ENCODE measurements at regions not wholly inside any gene's neighbourhood (a gene's known extent, or its start where the extent isn't known, plus 50 kb on each side); places are given as distances from the start of the nearest gene placed in this dataset.
"Not testable (repeated sequence)": the region's sequence is repeated elsewhere in the genome, so short reads cannot be mapped to it uniquely, and the experiment has no call there.

GRCh38 chr5:112049738-112050137, 292.7 kb upstream of the NREP start:
- Histone ChIP-seq H3K4me1 (ENCODE audit: control insufficient read depth in 2 of 2, insufficient read depth in 2 of 2, low read length in 2 of 2) (no peaks in the 10 kb centered on the region), H3K27me3 (ENCODE audit: control insufficient read depth in 2 of 2, insufficient read depth in 1 of 2, low read length in 1 of 2) (no peaks in the 10 kb centered on the region), H3K9me3 (ENCODE audit: control insufficient read depth in 2 of 2, insufficient read depth in 1 of 2, low read length in 1 of 2) (peaks cover 0 to 7% of the 10 kb centered on the region in 2 donors), H3K36me3 (ENCODE audit: control insufficient read depth in 2 of 2, insufficient read depth in 2 of 2, low read length in 1 of 2) (no peaks in the 10 kb centered on the region), H3K27ac (ENCODE audit: low read depth in 1 of 2, low read length in 1 of 2) (no peak overlapping the region), H3K4me3 (ENCODE audit: low read length in 2 of 2) (no peak overlapping the region)
- WGBS: 89% methylated on average over 3 of the region's 3 CpGs
- DNase-seq (ENCODE audit: low read depth in 6 of 9, low spot score in 9 of 9): no peak

GRCh38 chr5:112036206-112036605, 279.2 kb upstream of the NREP start:
- no peak overlapping the region for H3K4me3 ChIP-seq (ENCODE audit: low read length in 2 of 2)
- H3K36me3 ChIP-seq (ENCODE audit: control insufficient read depth in 2 of 2, insufficient read depth in 2 of 2, low read length in 1 of 2): no peaks in the 10 kb centered on the region
- no peak overlapping the region for H3K27ac ChIP-seq (ENCODE audit: low read depth in 1 of 2, low read length in 1 of 2)
- 98% methylated on average over 5 of the region's 5 CpGs for WGBS
- H3K27me3 ChIP-seq (ENCODE audit: control insufficient read depth in 2 of 2, insufficient read depth in 1 of 2, low read length in 1 of 2): no peaks in the 10 kb centered on the region
- DNase-seq (ENCODE audit: low read depth in 6 of 9, low spot score in 9 of 9): no peak
- no peaks in the 10 kb centered on the region for H3K4me1 ChIP-seq (ENCODE audit: control insufficient read depth in 2 of 2, insufficient read depth in 2 of 2, low read length in 2 of 2)
- H3K9me3 ChIP-seq (ENCODE audit: control insufficient read depth in 2 of 2, insufficient read depth in 1 of 2, low read length in 1 of 2): no peaks in the 10 kb centered on the region

GRCh38 chr5:112034421-112034979, 277.5 kb upstream of the NREP start:
- Histone ChIP-seq H3K27me3 (ENCODE audit: control insufficient read depth in 2 of 2, insufficient read depth in 1 of 2, low read length in 1 of 2) (no peaks in the 10 kb centered on the region), H3K36me3 (ENCODE audit: control insufficient read depth in 2 of 2, insufficient read depth in 2 of 2, low read length in 1 of 2) (no peaks in the 10 kb centered on the region), H3K4me1 (ENCODE audit: control insufficient read depth in 2 of 2, insufficient read depth in 2 of 2, low read length in 2 of 2) (no peaks in the 10 kb centered on the region), H3K9me3 (ENCODE audit: control insufficient read depth in 2 of 2, insufficient read depth in 1 of 2, low read length in 1 of 2) (peaks cover 0 to 3% of the 10 kb centered on the region in 2 donors), H3K27ac (ENCODE audit: low read depth in 1 of 2, low read length in 1 of 2) (no peak overlapping the region), H3K4me3 (ENCODE audit: low read length in 2 of 2) (no peak overlapping the region)
- no peak for DNase-seq (ENCODE audit: low read depth in 6 of 9, low spot score in 9 of 9)

- 95% methylated on average over 3 of the region's 3 CpGs for WGBS
- H3K4me3 ChIP-seq (ENCODE audit: low read length in 2 of 2); H3K9me3 ChIP-seq (ENCODE audit: control insufficient read depth in 2 of 2, insufficient read depth in 1 of 2, low read length in 1 of 2); H3K36me3 ChIP-seq (ENCODE audit: control insufficient read depth in 2 of 2, insufficient read depth in 2 of 2, low read length in 1 of 2); H3K27ac ChIP-seq (ENCODE audit: low read depth in 1 of 2, low read length in 1 of 2); H3K27me3 ChIP-seq (ENCODE audit: control insufficient read depth in 2 of 2, insufficient read depth in 1 of 2, low read length in 1 of 2); H3K4me1 ChIP-seq (ENCODE audit: control insufficient read depth in 2 of 2, insufficient read depth in 2 of 2, low read length in 2 of 2); DNase-seq (ENCODE audit: low read depth in 6 of 9, low spot score in 9 of 9): not testable (repeated sequence)
Measured at GRCh38 chr5:112026879-112027278, 269.9 kb upstream of the NREP start.

- DNase-seq (ENCODE audit: low read depth in 6 of 9, low spot score in 9 of 9): no peak
- H3K4me3 ChIP-seq (ENCODE audit: low read length in 2 of 2): no peak overlapping the region
Measured at GRCh38 chr5:112025757-112026156, 268.8 kb upstream of the NREP start.

GRCh38 chr5:112024769-112025168, 267.8 kb upstream of the NREP start:
- Histone ChIP-seq H3K9me3 (ENCODE audit: control insufficient read depth in 2 of 2, insufficient read depth in 1 of 2, low read length in 1 of 2) (peaks cover 0 to 2% of the 10 kb centered on the region in 2 donors), H3K4me3 (ENCODE audit: low read length in 2 of 2) (no peak overlapping the region), H3K4me1 (ENCODE audit: control insufficient read depth in 2 of 2, insufficient read depth in 2 of 2, low read length in 2 of 2) (no peaks in the 10 kb centered on the region), H3K27ac (ENCODE audit: low read depth in 1 of 2, low read length in 1 of 2) (no peak overlapping the region), H3K36me3 (ENCODE audit: control insufficient read depth in 2 of 2, insufficient read depth in 2 of 2, low read length in 1 of 2) (no peaks in the 10 kb centered on the region), H3K27me3 (ENCODE audit: control insufficient read depth in 2 of 2, insufficient read depth in 1 of 2, low read length in 1 of 2) (no peaks in the 10 kb centered on the region)
- WGBS: 93% methylated on average over 2 of the region's 2 CpGs
- no peak for DNase-seq (ENCODE audit: low read depth in 6 of 9, low spot score in 9 of 9)

More at GRCh38 chr5:112025757-112026156, 268.8 kb upstream of the NREP start:
- no peaks in the 10 kb centered on the region for H3K27me3 ChIP-seq (ENCODE audit: control insufficient read depth in 2 of 2, insufficient read depth in 1 of 2, low read length in 1 of 2)
- H3K4me1 ChIP-seq (ENCODE audit: control insufficient read depth in 2 of 2, insufficient read depth in 2 of 2, low read length in 2 of 2): no peaks in the 10 kb centered on the region
- no peaks in the 10 kb centered on the region for H3K36me3 ChIP-seq (ENCODE audit: control insufficient read depth in 2 of 2, insufficient read depth in 2 of 2, low read length in 1 of 2)
- peaks cover 0 to 3% of the 10 kb centered on the region in 2 donors for H3K9me3 ChIP-seq (ENCODE audit: control insufficient read depth in 2 of 2, insufficient read depth in 1 of 2, low read length in 1 of 2)
- H3K27ac ChIP-seq (ENCODE audit: low read depth in 1 of 2, low read length in 1 of 2): no peak overlapping the region
- WGBS: 1% methylated on average over 1 of the region's 1 CpG

- no peak overlapping the region for H3K27ac ChIP-seq (ENCODE audit: low read depth in 1 of 2, low read length in 1 of 2)
- no peaks in the 10 kb centered on the region for H3K4me1 ChIP-seq (ENCODE audit: control insufficient read depth in 2 of 2, insufficient read depth in 2 of 2, low read length in 2 of 2)
- H3K9me3 ChIP-seq (ENCODE audit: control insufficient read depth in 2 of 2, insufficient read depth in 1 of 2, low read length in 1 of 2): no peaks in the 10 kb centered on the region
- H3K36me3 ChIP-seq (ENCODE audit: control insufficient read depth in 2 of 2, insufficient read depth in 2 of 2, low read length in 1 of 2): no peaks in the 10 kb centered on the region
- WGBS: 96% methylated on average over 3 of the region's 3 CpGs
- DNase-seq (ENCODE audit: low read depth in 6 of 9, low spot score in 9 of 9): no peak
- no peaks in the 10 kb centered on the region for H3K27me3 ChIP-seq (ENCODE audit: control insufficient read depth in 2 of 2, insufficient read depth in 1 of 2, low read length in 1 of 2)
- H3K4me3 ChIP-seq (ENCODE audit: low read length in 2 of 2): no peak overlapping the region
Measured at GRCh38 chr5:112024221-112024620, 267.2 kb upstream of the NREP start.

GRCh38 chr5:112023766-112024165, 266.8 kb upstream of the NREP start:
- DNase-seq (ENCODE audit: low read depth in 6 of 9, low spot score in 9 of 9): no peak
- no peak overlapping the region for H3K4me3 ChIP-seq (ENCODE audit: low read length in 2 of 2)
- 96% methylated on average over 3 of the region's 3 CpGs for WGBS
- no peaks in the 10 kb centered on the region for H3K27me3 ChIP-seq (ENCODE audit: control insufficient read depth in 2 of 2, insufficient read depth in 1 of 2, low read length in 1 of 2)
- no peaks in the 10 kb centered on the region for H3K4me1 ChIP-seq (ENCODE audit: control insufficient read depth in 2 of 2, insufficient read depth in 2 of 2, low read length in 2 of 2)
- H3K27ac ChIP-seq (ENCODE audit: low read depth in 1 of 2, low read length in 1 of 2): no peak overlapping the region
- H3K36me3 ChIP-seq (ENCODE audit: control insufficient read depth in 2 of 2, insufficient read depth in 2 of 2, low read length in 1 of 2): no peaks in the 10 kb centered on the region
- no peaks in the 10 kb centered on the region for H3K9me3 ChIP-seq (ENCODE audit: control insufficient read depth in 2 of 2, insufficient read depth in 1 of 2, low read length in 1 of 2)

- H3K36me3 ChIP-seq (ENCODE audit: control insufficient read depth in 2 of 2, insufficient read depth in 2 of 2, low read length in 1 of 2): no peaks in the 10 kb centered on the region
- no peaks in the 10 kb centered on the region for H3K4me1 ChIP-seq (ENCODE audit: control insufficient read depth in 2 of 2, insufficient read depth in 2 of 2, low read length in 2 of 2)
- no peaks in the 10 kb centered on the region for H3K9me3 ChIP-seq (ENCODE audit: control insufficient read depth in 2 of 2, insufficient read depth in 1 of 2, low read length in 1 of 2)
- no peak overlapping the region for H3K27ac ChIP-seq (ENCODE audit: low read depth in 1 of 2, low read length in 1 of 2)
- 93% methylated on average over 2 of the region's 2 CpGs for WGBS
- no peak overlapping the region for H3K4me3 ChIP-seq (ENCODE audit: low read length in 2 of 2)
- H3K27me3 ChIP-seq (ENCODE audit: control insufficient read depth in 2 of 2, insufficient read depth in 1 of 2, low read length in 1 of 2): no peaks in the 10 kb centered on the region
- no peak for DNase-seq (ENCODE audit: low read depth in 6 of 9, low spot score in 9 of 9)
Measured at GRCh38 chr5:112018846-112019245, 261.9 kb upstream of the NREP start.

- WGBS: 98% methylated on average over 5 of the region's 5 CpGs
- no peak overlapping the region for H3K27ac ChIP-seq (ENCODE audit: low read depth in 1 of 2, low read length in 1 of 2)
- no peaks in the 10 kb centered on the region for H3K4me1 ChIP-seq (ENCODE audit: control insufficient read depth in 2 of 2, insufficient read depth in 2 of 2, low read length in 2 of 2)
Measured at GRCh38 chr5:112016980-112017379, 260.0 kb upstream of the NREP start.

More at GRCh38 chr5:112016980-112017379, 260.0 kb upstream of the NREP start:
- Histone ChIP-seq H3K9me3 (ENCODE audit: control insufficient read depth in 2 of 2, insufficient read depth in 1 of 2, low read length in 1 of 2) (no peaks in the 10 kb centered on the region), H3K27me3 (ENCODE audit: control insufficient read depth in 2 of 2, insufficient read depth in 1 of 2, low read length in 1 of 2) (no peaks in the 10 kb centered on the region), H3K4me3 (ENCODE audit: low read length in 2 of 2) (no peak overlapping the region), H3K36me3 (ENCODE audit: control insufficient read depth in 2 of 2, insufficient read depth in 2 of 2, low read length in 1 of 2) (no peaks in the 10 kb centered on the region)
- DNase-seq (ENCODE audit: low read depth in 6 of 9, low spot score in 9 of 9): no peak
